ENCODE measurements at regions not wholly inside any gene's neighbourhood (a gene's known extent, or its start where the extent isn't known, plus 50 kb on each side); places are given as distances from the start of the nearest gene placed in this dataset.
A peak's percentile ranks its signal among the peaks of the same experiment; 100 is the strongest.

- DNase-seq (ENCODE audit: low read depth) = no peak
Observed at GRCh38 chr2:226620176-226620575, 179.4 kb downstream of the IRS1 start.

- no peak for DNase-seq (ENCODE audit: low read depth)
Observed at GRCh38 chr2:226619707-226620106, 179.9 kb downstream of the IRS1 start.

DNA sequence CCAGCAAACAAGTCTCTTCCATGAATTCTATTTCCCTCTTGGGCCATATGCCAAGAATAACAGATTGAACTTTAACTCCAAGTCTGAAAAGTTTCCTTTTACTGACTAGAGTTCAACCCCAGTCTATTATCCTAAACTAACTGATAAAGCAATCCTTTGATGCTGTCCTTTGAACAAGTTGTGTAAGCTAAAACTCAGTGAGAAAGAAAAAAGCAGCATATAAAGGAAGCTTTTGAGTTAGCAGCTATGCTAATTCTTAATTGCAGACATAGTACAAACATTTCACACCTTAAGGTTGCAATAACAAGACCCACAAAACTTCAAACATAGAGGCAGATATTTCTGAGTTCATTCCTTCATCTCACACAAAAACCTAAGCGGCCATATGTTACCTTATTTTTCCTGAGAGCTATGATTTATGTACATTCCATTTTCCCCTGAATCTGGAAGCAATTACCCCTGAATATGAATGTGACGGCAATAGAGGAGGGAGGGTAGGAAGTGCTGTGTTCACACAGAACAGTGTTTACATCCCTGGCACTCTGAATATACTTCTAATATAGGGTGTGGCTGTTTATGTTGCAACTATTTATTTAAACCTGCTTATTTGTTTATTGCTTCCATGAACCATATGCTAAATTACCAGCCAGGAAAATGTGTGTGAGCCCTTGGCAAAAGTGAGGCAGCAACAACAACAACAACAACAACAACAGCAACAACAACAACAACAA is 180.6 kb downstream of the IRS1 start:
- DNase-seq (ENCODE audit: low read depth) = no peak

GRCh38 chr2:226618544-226618874 is 181.1 kb downstream of the IRS1 start:
- no peak for DNase-seq (ENCODE audit: low read depth)

- no peak for DNase-seq (ENCODE audit: low read depth)
Observed at GRCh38 chr2:226615891-226616290, 183.7 kb downstream of the IRS1 start.

- DNase-seq (ENCODE audit: low read depth) = peak; percentile 31
Observed at GRCh38 chr2:226611944-226612318, 187.7 kb downstream of the IRS1 start.

GRCh38 chr2:226611196-226611943 is 188.2 kb downstream of the IRS1 start:
- no peak for DNase-seq (ENCODE audit: low read depth)

DNA sequence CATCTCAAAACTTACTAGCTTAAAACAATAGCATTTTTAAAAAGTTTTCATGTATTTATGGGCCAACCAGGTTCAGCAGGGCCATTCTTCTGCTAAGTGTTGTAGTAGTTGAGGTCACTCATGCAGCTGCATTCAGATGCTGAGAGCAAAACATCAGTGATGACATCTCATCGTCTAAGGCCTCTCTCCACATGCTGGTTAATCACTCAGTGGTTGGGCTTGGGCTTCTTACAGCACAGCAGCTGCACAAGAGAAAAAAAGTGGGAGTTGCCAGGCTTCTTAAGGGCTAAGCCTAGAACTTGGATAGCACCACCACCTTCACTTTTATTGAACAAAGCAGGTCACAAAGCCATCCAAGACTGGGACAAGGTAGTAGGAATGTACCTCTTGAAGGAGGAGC is 190.3 kb downstream of the IRS1 start:
- peak; percentile 81 for DNase-seq (ENCODE audit: low read depth)

GRCh38 chr2:226608451-226608850 is 191.2 kb downstream of the IRS1 start:
- DNase-seq (ENCODE audit: low read depth) = no peak

DNA sequence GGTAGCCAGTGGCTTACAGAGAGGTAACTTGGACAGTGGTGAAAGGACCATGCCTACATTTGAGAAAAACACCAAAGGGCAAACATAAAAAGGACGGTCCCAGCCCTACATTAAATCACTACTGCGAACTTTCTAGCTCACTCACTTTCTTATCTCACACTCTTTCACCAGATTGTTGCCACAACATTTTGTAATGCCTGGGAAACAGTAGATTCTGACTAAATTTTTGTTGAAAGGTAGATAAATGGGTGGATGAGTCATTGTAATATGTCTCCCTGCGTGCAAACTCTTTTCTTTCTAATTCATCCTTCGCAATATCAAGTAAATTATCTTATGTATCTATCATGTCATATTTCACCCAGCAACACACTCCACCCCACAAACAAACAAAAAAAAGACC is 192.2 kb downstream of the IRS1 start:
- DNase-seq (ENCODE audit: low read depth) = no peak

- no peak for DNase-seq (ENCODE audit: low read depth)
Observed at GRCh38 chr2:226605642-226606041, 194.0 kb downstream of the IRS1 start.

DNA sequence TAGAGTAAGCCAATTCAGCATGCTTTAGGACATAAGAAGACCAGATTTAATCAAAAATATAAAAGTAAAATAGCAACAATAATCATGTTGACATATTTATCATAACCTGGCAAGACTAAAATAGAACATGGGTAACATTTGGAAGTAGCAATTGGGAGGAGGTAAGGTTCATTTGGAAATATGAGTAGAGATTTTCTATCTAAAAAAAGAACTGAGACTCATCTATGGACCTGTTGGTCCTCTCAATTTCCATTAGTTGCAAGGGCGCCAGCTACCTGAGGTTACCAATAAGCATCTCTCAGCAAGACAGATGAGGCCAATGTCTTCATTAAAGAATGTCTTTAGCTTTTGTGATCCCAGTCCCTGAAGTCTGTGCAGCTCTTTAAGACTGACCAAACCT is 196.0 kb downstream of the IRS1 start:
- DNase-seq (ENCODE audit: low read depth) = no peak

GRCh38 chr2:226601881-226602662 is 197.5 kb downstream of the IRS1 start:
- peak; percentile 16 for DNase-seq (ENCODE audit: low read depth)

DNA sequence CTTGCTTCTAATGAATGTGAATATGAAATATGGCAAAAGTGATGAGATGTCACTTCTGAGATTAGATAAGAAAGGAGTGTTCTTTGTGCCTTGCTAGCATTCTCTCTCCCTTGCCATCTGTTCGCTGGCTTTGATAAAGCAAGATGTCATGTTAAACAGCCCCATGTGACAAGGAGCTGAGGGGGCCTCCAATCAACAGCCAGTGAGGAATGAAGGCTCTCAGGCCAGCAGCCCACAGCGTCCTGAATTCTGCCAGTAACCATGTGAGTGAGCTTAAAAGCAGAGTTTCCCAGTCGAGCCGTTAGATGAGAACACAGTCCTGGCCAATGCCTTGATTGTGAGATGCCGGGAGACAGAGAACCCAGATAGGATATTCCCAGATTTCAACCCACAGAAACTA is 198.8 kb downstream of the IRS1 start:
- no peak for DNase-seq (ENCODE audit: low read depth)

DNA sequence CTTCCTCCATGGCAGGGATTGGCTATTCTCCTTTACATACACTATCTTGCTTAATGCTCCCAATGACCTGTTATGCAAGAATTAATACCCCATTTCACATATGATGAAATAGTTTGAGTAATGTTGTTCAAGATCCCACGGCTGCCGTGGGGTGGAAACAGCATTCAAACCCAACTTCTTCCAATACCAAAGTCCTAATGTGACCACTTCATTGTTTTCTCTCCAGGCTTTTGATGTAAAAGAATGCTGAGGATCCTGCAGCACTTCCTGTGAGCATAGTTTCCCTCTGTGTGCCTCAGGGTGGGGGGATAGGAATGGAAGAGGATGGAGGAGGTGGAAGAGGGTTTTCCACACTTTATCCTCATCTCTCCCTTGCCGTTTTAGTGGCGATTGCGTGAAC is 199.4 kb downstream of the IRS1 start:
- no peak for DNase-seq (ENCODE audit: low read depth)

DNA sequence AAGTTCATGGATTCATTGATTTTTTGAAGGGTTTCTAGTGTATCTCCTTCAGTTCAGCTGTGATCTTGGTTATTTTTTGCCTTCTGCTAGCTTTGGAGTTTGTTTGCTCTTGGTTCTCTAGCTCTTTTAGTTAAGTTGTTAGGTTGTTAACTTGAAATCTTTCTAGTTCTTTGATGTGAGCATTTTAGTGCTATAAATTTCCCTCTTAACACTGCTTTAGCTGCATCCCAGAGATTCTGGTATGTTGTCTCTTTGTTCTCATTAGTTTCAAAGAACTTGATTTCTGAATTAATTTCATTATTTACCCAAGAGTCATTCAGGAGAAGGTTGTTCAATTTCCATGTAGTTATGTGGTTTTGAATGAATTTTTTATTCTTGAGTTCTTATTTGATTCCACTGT is 210.6 kb downstream of the IRS1 start:
- DNase-seq (ENCODE audit: low read depth) = no peak

GRCh38 chr2:226585130-226585561 is 214.5 kb downstream of the IRS1 start:
- no peak for DNase-seq (ENCODE audit: low read depth)

GRCh38 chr2:226584518-226585055 is 215.0 kb downstream of the IRS1 start:
- DNase-seq (ENCODE audit: low read depth) = no peak

GRCh38 chr2:226583715-226584114 is 215.9 kb downstream of the IRS1 start:
- peak; percentile 47 for DNase-seq (ENCODE audit: low read depth)

GRCh38 chr2:226581661-226582060 is 218.0 kb downstream of the IRS1 start:
- DNase-seq (ENCODE audit: low read depth) = no peak

DNA sequence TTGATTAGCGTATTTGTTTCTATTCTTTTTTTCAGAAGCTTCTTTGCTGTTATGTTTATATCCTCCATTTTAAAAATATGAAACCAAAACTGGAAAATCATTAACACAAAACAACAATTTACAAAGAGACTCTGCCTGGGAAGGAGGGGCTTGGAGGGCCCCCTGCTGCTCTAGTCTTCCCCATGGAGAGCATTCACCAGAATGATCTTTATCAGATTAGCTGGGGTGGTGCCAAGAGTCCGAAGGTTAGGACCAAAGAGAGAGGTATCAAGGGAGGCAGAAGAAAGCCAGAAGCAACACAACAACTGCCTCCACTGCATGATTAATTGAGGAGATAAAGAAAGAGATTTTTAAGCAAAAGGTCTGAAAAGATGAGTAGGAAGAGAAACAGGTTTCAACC is 218.6 kb downstream of the IRS1 start:
- no peak for DNase-seq (ENCODE audit: low read depth)

GRCh38 chr2:226580403-226580802 is 219.2 kb downstream of the IRS1 start:
- DNase-seq (ENCODE audit: low read depth) = no peak

DNA sequence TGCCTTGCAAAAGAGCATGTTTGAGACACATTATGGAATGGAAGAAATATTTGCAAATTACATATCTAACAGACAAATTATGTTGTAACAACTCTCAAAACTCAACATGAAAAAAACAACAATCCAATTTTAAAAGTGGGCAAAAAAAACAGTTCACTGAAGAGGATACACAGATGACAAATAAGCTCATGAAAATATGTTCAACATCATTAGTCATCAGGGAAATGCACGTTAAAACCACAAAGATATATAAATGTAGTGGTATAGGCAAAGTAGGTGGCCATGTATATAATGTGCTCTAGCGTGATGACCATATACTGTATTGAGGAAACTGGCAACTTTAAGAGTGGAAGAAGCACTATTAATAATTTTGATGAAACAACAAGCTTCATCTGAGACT is 220.1 kb downstream of the IRS1 start:
- no peak for DNase-seq (ENCODE audit: low read depth)

All from stromal cell of bone marrow (primary cell).